Esophagus squamous epithelium (tissue), 5 donors: ENCODE measurements at regions not wholly inside any gene's neighbourhood (a gene's known extent, or its start where the extent isn't known, plus 50 kb on each side); places are given as distances from the start of the nearest gene placed in this dataset.
A peak's percentile ranks its signal among the peaks of the same experiment; 100 is the strongest.

Source experiments
- DNase-seq: peaks from one replicate; lab custom pipeline; 2025; lab: John Stamatoyannopoulos, UW
- H3K27ac ChIP-seq, 4 donors: fragments of 200-600 bp; sonication (generic); one replicate each; pipeline ENCODE4 v1.5.1; 2016 to 2019; ENCODE audit warnings: mild to moderate bottlenecking in 1 of 4
- H3K27me3 ChIP-seq, 4 donors: fragments of 200-600 bp; sonication (generic); 1 replicate in 3 of 4; 2 replicates in 1 of 4; pipeline versions ENCODE4 v1.5.1 to v1.6.0; 2017 to 2021; ENCODE audit warnings: antibody characterized with exemption in 1 of 4
- H3K36me3 ChIP-seq, 3 donors: fragments of 200-600 bp; sonication (generic); one replicate each; pipeline ENCODE4 v1.5.1; 2016 to 2019
- H3K4me1 ChIP-seq, 3 donors: fragments of 200-600 bp; sonication (generic); one replicate each; pipeline ENCODE4 v1.5.1; 2017 to 2019
- H3K4me3 ChIP-seq, 4 donors: fragments of 200-600 bp; sonication (generic); 1 replicate in 3 of 4; 2 replicates in 1 of 4; pipeline ENCODE4 v1.5.1; 2016 to 2019; ENCODE audit warnings: mild to moderate bottlenecking in 2 of 4, moderate library complexity in 1 of 4
- H3K9me3 ChIP-seq, 3 donors: fragments of 200-600 bp; sonication (generic); one replicate each; pipeline ENCODE4 v1.5.1; 2016 to 2019
- CTCF ChIP-seq, 6 experiments: fragments of 450-650 bp in 4 of 6; fragments of 200-600 bp in 2 of 6; sonication (generic) in 2 of 6; IDR thresholded peaks; one replicate each; pipeline ENCODE4 v1.5.1; 2016 to 2019; ENCODE audit warnings: antibody characterized with exemption in 6 of 6, mild to moderate bottlenecking in 4 of 6, moderate library complexity in 4 of 6
- POLR2A ChIP-seq, 4 donors: fragments of 450-650 bp; IDR thresholded peaks; one replicate each; pipeline ENCODE4 v1.6.1; 2017; ENCODE audit warnings: antibody characterized with exemption in 4 of 4, mild to moderate bottlenecking in 4 of 4, moderate library complexity in 3 of 4
- WGBS, 2 donors: methylation state at CpG; one replicate each; pipeline ENCODE4 v1.1.5; 2018; 5-methylcytosine and 5-hydroxymethylcytosine counted together
- intact Hi-C: fragments of 100-400 bp; cut with DNase I; formaldehyde crosslinking; loops from one replicate; pipeline ENCODE4 v1.15.0; 2022
- donor health status: DM: yes; HTN: yes; CAD: no.

- TF ChIP-seq CTCF (IDR thresholded peaks at IDR 0.05), result no peak
- TF ChIP-seq POLR2A (IDR thresholded peaks at IDR 0.05), result no peak
- intact Hi-C loops, result no loop called here
- Histone ChIP-seq H3K27ac (no peak overlapping the region), H3K4me3 (no peak overlapping the region), H3K36me3 (no peaks in the 10 kb centered on the region), H3K27me3 (no peaks in the 10 kb centered on the region), H3K9me3 (no peaks in the 10 kb centered on the region), H3K4me1 (peaks cover 12 to 47% (median 14%) of the 10 kb centered on the region in 3 donors)
- no peak for DNase-seq
- WGBS, 2 donors, result 76 to 92% methylated on average over 2 of the region's 2 CpGs
Measured at GRCh38 chr10:78957471-78958039, 111.2 kb upstream of the ZMIZ1 start.

GRCh38 chr10:78959217-78959923, 109.4 kb upstream of the ZMIZ1 start:
- intact Hi-C loops, result no loop called here
- H3K27me3 ChIP-seq, result no peaks in the 10 kb centered on the region
- TF ChIP-seq CTCF (IDR thresholded peaks at IDR 0.05), result no peak
- TF ChIP-seq POLR2A (IDR thresholded peaks at IDR 0.05), result no peak
- no peak for DNase-seq
- no peak overlapping the region for H3K4me3 ChIP-seq
- H3K36me3 ChIP-seq, result no peaks in the 10 kb centered on the region
- H3K4me1 ChIP-seq, result peaks cover 19 to 47% (median 25%) of the 10 kb centered on the region in 3 donors
- peak overlapping the region in 2 of 4 donors; percentile 18 to 35 for H3K27ac ChIP-seq
- no peaks in the 10 kb centered on the region for H3K9me3 ChIP-seq
- 64 to 70% methylated on average over 5 to 8 of the region's 10 CpGs for WGBS, 2 donors

DNA sequence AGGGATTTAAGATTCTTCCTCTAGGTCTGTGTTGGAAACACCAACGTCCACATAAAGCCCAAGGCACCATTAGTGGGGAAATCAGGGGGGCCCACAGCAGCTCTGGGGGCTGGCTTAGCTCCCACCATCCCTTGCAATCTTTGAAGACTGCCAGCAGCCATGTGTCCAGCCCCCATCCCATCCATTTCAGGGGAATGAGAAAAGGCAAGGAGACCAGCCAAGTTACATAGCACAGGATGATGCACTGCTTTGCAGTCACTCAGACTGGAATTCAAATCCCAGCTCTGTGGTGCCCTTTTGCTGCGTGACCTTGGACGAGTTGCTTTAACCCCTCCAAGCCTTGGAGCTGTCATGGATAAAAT, 108.9 kb upstream of the ZMIZ1 start:
- H3K36me3 ChIP-seq, result no peaks in the 10 kb centered on the region
- H3K27me3 ChIP-seq, result no peaks in the 10 kb centered on the region
- intact Hi-C loops, result no loop called here
- no peak for DNase-seq
- peaks cover 24 to 52% (median 30%) of the 10 kb centered on the region in 3 donors for H3K4me1 ChIP-seq
- H3K4me3 ChIP-seq, result no peak overlapping the region
- no peaks in the 10 kb centered on the region for H3K9me3 ChIP-seq
- H3K27ac ChIP-seq, result peak overlapping the region in 2 of 4 donors; percentile 18 to 35
- WGBS, 2 donors, result 0 to 65% methylated on average over 1 to 3 of the region's 3 CpGs
- no peak for TF ChIP-seq CTCF (IDR thresholded peaks at IDR 0.05)
- TF ChIP-seq POLR2A (IDR thresholded peaks at IDR 0.05), result no peak

- H3K4me3 ChIP-seq, result no peak overlapping the region
- no peaks in the 10 kb centered on the region for H3K9me3 ChIP-seq
- no peak for DNase-seq
- 11 to 14% methylated on average over 6 to 7 of the region's 7 CpGs for WGBS, 2 donors
- TF ChIP-seq POLR2A (IDR thresholded peaks at IDR 0.05), result no peak
- TF ChIP-seq CTCF (IDR thresholded peaks at IDR 0.05), result no peak
- H3K4me1 ChIP-seq, result peaks cover 29 to 57% (median 34%) of the 10 kb centered on the region in 3 donors
- intact Hi-C loops, result no loop called here
- H3K36me3 ChIP-seq, result no peaks in the 10 kb centered on the region
- H3K27me3 ChIP-seq, result no peaks in the 10 kb centered on the region
- H3K27ac ChIP-seq, result peak overlapping the region; percentile 18 to 56 (median 33)
Measured at GRCh38 chr10:78960316-78960800, 108.4 kb upstream of the ZMIZ1 start.

- H3K4me3 ChIP-seq, result no peak overlapping the region
- TF ChIP-seq POLR2A (IDR thresholded peaks at IDR 0.05), result no peak
- DNase-seq, result no peak
- peaks cover 33 to 65% (median 35%) of the 10 kb centered on the region in 3 donors for H3K4me1 ChIP-seq
- H3K36me3 ChIP-seq, result no peaks in the 10 kb centered on the region
- 82 to 87% methylated on average over 4 of the region's 4 CpGs for WGBS, 2 donors
- no peaks in the 10 kb centered on the region for H3K27me3 ChIP-seq
- intact Hi-C loops, result no loop called here
- peak overlapping the region in 1 of 4 donors; percentile 16 for H3K27ac ChIP-seq
- H3K9me3 ChIP-seq, result no peaks in the 10 kb centered on the region
Measured at GRCh38 chr10:78961760-78962159, 107.0 kb upstream of the ZMIZ1 start.
